HepG2 (cell line): ENCODE measurements at regions not wholly inside any gene's neighbourhood (a gene's known extent, or its start where the extent isn't known, plus 50 kb on each side); places are given as distances from the start of the nearest gene placed in this dataset.

ENCODE experiments used
- ATAC-seq: fragments of 200-7000 bp; cut with Tn5 transposase; 3 replicates; pipeline ENCODE4 v1.9.1; 2020; ENCODE audit warnings: mild to moderate bottlenecking, moderate library complexity
- BruUV-seq: library from RNA; stranded (reverse); fragments of 400-500 nt; replicated peaks from 2 replicates; lab custom pipeline; 2021; lab: Mats Ljungman, UMichigan
- CTCF ChIA-PET: fragments of 300-600 bp; formaldehyde crosslinking; extraction: SDS; loops from one replicate; lab custom pipeline; 2021; ENCODE audit warnings: low total read pairs, inconsistent platforms, low intra/inter-chr PET ratio; lab: Yijun Ruan, JAX
- POLR2A ChIA-PET: fragments of 350-600 bp; sonication (Branson Sonifier 250); formaldehyde crosslinking; loops from one replicate; lab custom pipeline; 2020; ENCODE audit warnings: antibody characterized with exemption, inconsistent platforms; lab: Yijun Ruan, JAX
- DNase-seq: peaks from one replicate; pipeline ENCODE4 v3.0.0-alpha.2; 2015; ENCODE audit warnings: low spot score
- FAIRE-seq: peaks from 3 replicates; lab custom pipeline; 2011; peaks lifted over from hg19 to GRCh38; lab: Jason Lieb, UNC
- H2AFZ ChIP-seq: one replicate; pipeline ENCODE4 v1.6.1; 2011; ENCODE audit warnings: low read length, inconsistent platforms
- H3K27ac ChIP-seq: fragments of 300-600 bp; 3 replicates; pipeline ENCODE4 v1.8.0; 2011; ENCODE audit warnings: mixed run types, mild to moderate bottlenecking, mixed read lengths, low read length, inconsistent platforms; ENCODE audit not compliant: insufficient read depth; ENCODE audit errors: extremely low read length
- H3K27me3 ChIP-seq, 2 experiments: fragments of 200-600 bp in 1 of 2; 2 replicates in 1 of 2; 3 replicates in 1 of 2; pipeline versions ENCODE4 v1.6.0 to v1.8.0; 2011; ENCODE audit warnings: low read length in 2 of 2, mild to moderate bottlenecking in 2 of 2, moderate library complexity in 2 of 2, inconsistent platforms in 1 of 2; ENCODE audit not compliant: insufficient read depth in 2 of 2, control insufficient read depth in 1 of 2
- H3K36me3 ChIP-seq, 2 experiments: fragments of 200-600 bp in 1 of 2; replicated peaks in 1 of 2; 2 replicates in 1 of 2; 3 replicates in 1 of 2; pipeline versions ENCODE4 v1.5.1 to v1.8.0; 2011; ENCODE audit warnings: low read length in 2 of 2, inconsistent platforms in 1 of 2; ENCODE audit not compliant: insufficient read depth in 2 of 2, control insufficient read depth in 1 of 2
- H3K4me1 ChIP-seq: 2 replicates; pipeline ENCODE4 v1.5.1; 2012; ENCODE audit warnings: low read length, inconsistent platforms; ENCODE audit not compliant: insufficient read depth
- H3K4me2 ChIP-seq: 2 replicates; pipeline ENCODE4 v1.6.0; 2011; ENCODE audit warnings: low read depth, low read length, inconsistent platforms
- H3K4me3 ChIP-seq, 3 experiments: fragments of 200-600 bp in 1 of 3; sonication (generic), shearing (Covaris generic) in 1 of 3; replicated peaks in 1 of 3; 2 replicates each; pipeline ENCODE4 v1.5.1; 2011 to 2016; ENCODE audit warnings: low read length in 3 of 3, inconsistent platforms in 2 of 3, low read depth in 2 of 3, mild to moderate bottlenecking in 2 of 3, control low read depth in 1 of 3, mixed read lengths in 1 of 3; ENCODE audit not compliant: insufficient read depth in 1 of 3
- H3K79me2 ChIP-seq: one replicate; pipeline ENCODE4 v1.6.1; 2011; ENCODE audit warnings: low read length, inconsistent platforms; ENCODE audit not compliant: insufficient read depth
- H3K9ac ChIP-seq: 2 replicates; pipeline ENCODE4 v1.6.0; 2011; ENCODE audit warnings: mild to moderate bottlenecking, low read depth, low read length, inconsistent platforms; ENCODE audit not compliant: insufficient read depth
- H3K9me3 ChIP-seq: 2 replicates; pipeline ENCODE4 v1.5.1; 2012; ENCODE audit warnings: mild to moderate bottlenecking, low read length
- H4K20me1 ChIP-seq: 2 replicates; pipeline ENCODE4 v1.6.0; 2011; ENCODE audit warnings: inconsistent platforms, mild to moderate bottlenecking, low read length, moderate library complexity; ENCODE audit not compliant: insufficient read depth
- ZNF282 ChIP-seq: fragments of 450-650 bp; IDR thresholded peaks from 2 replicates; pipeline ENCODE4 v1.6.1; 2018; ENCODE audit not compliant: partially characterized antibody
- ZNF550 ChIP-seq: sonication (generic); formaldehyde crosslinking; IDR thresholded peaks from 2 replicates; pipeline ENCODE4 v1.4.0; 2020; ENCODE audit warnings: mild to moderate bottlenecking, missing genetic modification reagents, borderline replicate concordance
- ZNF768 ChIP-seq: sonication (generic); formaldehyde crosslinking; IDR thresholded peaks from 2 replicates; pipeline ENCODE4 v1.4.0; 2020; ENCODE audit warnings: missing genetic modification reagents
- WGBS: methylation state at CpG from one replicate; pipeline ENCODE4 v1.1.6; 2017; ENCODE audit warnings: low lambda C conversion rate; 5-methylcytosine and 5-hydroxymethylcytosine counted together
- in situ Hi-C: cut with HindIII; loops from 2 replicates; pipeline ENCODE4 v1.10.0; 2017; ENCODE audit warnings: low pct_unique_long_range_greater_than_20kb; ENCODE audit not compliant: extremely low pct_ligation_motif_present
- intact Hi-C: fragments of 100-400 bp; cut with micrococcal nuclease; formaldehyde crosslinking; loops from one replicate; pipeline ENCODE4 v1.10.0; 2022; ENCODE audit not compliant: unreplicated experiment
- TF ChIP-seq, protein P1 (sequence below): IDR thresholded peaks from 2 replicates; pipeline ENCODE4 v1.4.0; 2020; ENCODE audit warnings: mild to moderate bottlenecking, missing genetic modification reagents

DNA sequence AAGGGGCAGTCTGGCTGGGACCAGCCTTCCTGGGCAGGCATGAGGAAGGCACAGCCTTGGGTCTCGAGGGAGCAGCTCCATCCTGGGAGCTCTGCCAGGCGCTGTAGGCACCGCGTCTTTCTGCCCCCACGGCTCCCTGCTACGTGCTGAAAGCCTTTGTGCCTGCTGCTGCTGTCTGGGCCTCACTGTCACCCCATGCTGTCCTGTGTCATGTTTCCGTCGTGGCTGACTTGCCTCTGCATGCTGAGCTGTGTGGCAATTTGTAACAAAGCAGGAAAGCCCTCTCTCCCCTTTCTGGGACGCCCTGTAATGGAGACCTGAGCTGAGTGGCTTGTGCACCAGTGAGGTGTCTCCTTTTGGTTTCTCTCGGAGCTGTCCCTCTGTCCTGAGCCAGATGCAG is 152.5 kb downstream of the TSN start (continued):
- TF ChIP-seq, protein P1, sequence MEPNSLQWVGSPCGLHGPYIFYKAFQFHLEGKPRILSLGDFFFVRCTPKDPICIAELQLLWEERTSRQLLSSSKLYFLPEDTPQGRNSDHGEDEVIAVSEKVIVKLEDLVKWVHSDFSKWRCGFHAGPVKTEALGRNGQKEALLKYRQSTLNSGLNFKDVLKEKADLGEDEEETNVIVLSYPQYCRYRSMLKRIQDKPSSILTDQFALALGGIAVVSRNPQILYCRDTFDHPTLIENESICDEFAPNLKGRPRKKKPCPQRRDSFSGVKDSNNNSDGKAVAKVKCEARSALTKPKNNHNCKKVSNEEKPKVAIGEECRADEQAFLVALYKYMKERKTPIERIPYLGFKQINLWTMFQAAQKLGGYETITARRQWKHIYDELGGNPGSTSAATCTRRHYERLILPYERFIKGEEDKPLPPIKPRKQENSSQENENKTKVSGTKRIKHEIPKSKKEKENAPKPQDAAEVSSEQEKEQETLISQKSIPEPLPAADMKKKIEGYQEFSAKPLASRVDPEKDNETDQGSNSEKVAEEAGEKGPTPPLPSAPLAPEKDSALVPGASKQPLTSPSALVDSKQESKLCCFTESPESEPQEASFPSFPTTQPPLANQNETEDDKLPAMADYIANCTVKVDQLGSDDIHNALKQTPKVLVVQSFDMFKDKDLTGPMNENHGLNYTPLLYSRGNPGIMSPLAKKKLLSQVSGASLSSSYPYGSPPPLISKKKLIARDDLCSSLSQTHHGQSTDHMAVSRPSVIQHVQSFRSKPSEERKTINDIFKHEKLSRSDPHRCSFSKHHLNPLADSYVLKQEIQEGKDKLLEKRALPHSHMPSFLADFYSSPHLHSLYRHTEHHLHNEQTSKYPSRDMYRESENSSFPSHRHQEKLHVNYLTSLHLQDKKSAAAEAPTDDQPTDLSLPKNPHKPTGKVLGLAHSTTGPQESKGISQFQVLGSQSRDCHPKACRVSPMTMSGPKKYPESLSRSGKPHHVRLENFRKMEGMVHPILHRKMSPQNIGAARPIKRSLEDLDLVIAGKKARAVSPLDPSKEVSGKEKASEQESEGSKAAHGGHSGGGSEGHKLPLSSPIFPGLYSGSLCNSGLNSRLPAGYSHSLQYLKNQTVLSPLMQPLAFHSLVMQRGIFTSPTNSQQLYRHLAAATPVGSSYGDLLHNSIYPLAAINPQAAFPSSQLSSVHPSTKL, result no peak
- no peak for TF ChIP-seq ZNF282
- TF ChIP-seq ZNF550 (CRISPR knock-in tag), result no peak

DNA sequence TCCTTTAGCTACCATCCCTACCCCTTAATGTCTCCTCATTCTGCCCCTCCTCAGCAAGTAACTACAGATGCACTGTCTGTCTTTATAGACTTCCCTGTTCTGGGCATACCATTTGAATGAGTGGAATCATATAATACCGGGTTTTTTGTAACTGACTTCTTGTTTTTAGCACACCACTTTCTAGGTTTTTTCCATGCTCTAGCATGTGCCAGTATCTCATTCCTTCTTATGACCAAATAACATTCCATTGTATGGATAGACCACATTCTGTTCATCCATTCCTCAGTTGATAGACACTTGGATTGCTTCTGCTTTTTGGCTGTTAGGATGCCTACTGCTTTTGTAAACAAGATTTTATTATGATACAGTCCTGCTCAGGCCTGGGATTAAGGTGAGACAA is 154.7 kb downstream of the TSN start:
- H3K4me2 ChIP-seq, result no peak overlapping the region
- H3K36me3 ChIP-seq, result no peaks in the 10 kb centered on the region
- intact Hi-C loops (no loop called here), in situ Hi-C loops (no loop called here)
- no peak overlapping the region for H3K27ac ChIP-seq
- no TSS peak for BruUV-seq
- no peak overlapping the region for H3K4me3 ChIP-seq
- no peaks in the 10 kb centered on the region for H4K20me1 ChIP-seq
- H3K27me3 ChIP-seq, result peaks cover 3 to 41% of the 10 kb centered on the region in 2 experiments
- H3K9me3 ChIP-seq, result no peaks in the 10 kb centered on the region
- no peak for TF ChIP-seq ZNF768 (CRISPR knock-in tag)
- TF ChIP-seq, all 625 proteins: peak for 0
- ATAC-seq, result no peak
- H3K9ac ChIP-seq, result no peak overlapping the region
- ChIA-PET POLR2A (no interaction called here), CTCF (no interaction called here)
- H2AFZ ChIP-seq, result no peak overlapping the region
- no peaks in the 10 kb centered on the region for H3K79me2 ChIP-seq
- no peaks in the 10 kb centered on the region for H3K4me1 ChIP-seq
- no peak for FAIRE-seq
- 0% methylated on average over 1 of the region's 1 CpG for WGBS
- DNase-seq, result no peak
